Effector memory CD4-positive, alpha-beta T cell (primary cell): ENCODE measurements at regions not wholly inside any gene's neighbourhood (a gene's known extent, or its start where the extent isn't known, plus 50 kb on each side); places are given as distances from the start of the nearest gene placed in this dataset.
"Not testable (repeated sequence)": the region's sequence is repeated elsewhere in the genome, so short reads cannot be mapped to it uniquely, and the experiment has no call there.

ENCODE experiments used
- DNase-seq, 3 donors: peaks; one replicate each; pipeline ENCODE4 v3.0.0-alpha.2; 2020
- H3K27ac ChIP-seq: 2 replicates; pipeline ENCODE4 v1.7.0; 2013; ENCODE audit warnings: mild to moderate bottlenecking, low read length, moderate library complexity; ENCODE audit not compliant: insufficient read depth, poor library complexity, severe bottlenecking
- H3K27me3 ChIP-seq: replicated peaks from 2 replicates; pipeline ENCODE4 v1.7.0; 2013; ENCODE audit warnings: mild to moderate bottlenecking, low read length; ENCODE audit not compliant: insufficient read depth, control insufficient read depth, poor library complexity, severe bottlenecking
- H3K36me3 ChIP-seq: 2 replicates; pipeline ENCODE4 v1.7.0; 2013; ENCODE audit warnings: mild to moderate bottlenecking, low read length, moderate library complexity; ENCODE audit not compliant: control insufficient read depth, insufficient read depth
- H3K4me1 ChIP-seq: 2 replicates; pipeline ENCODE4 v1.7.0; 2013; ENCODE audit warnings: low read length, mild to moderate bottlenecking; ENCODE audit not compliant: control insufficient read depth, insufficient read depth, poor library complexity, severe bottlenecking
- H3K4me3 ChIP-seq: 2 replicates; pipeline ENCODE4 v1.7.0; 2013; ENCODE audit warnings: low read length, low read depth, mild to moderate bottlenecking; ENCODE audit not compliant: insufficient read depth, poor library complexity, severe bottlenecking
- H3K9me3 ChIP-seq: 2 replicates; pipeline ENCODE4 v1.7.0; 2013; ENCODE audit warnings: mild to moderate bottlenecking, low read length, moderate library complexity; ENCODE audit not compliant: control insufficient read depth

GRCh38 chr10:2572611-2573010, 494.7 kb upstream of the PFKP start:
- no peaks in the 10 kb centered on the region for H3K36me3 ChIP-seq
- H3K4me3 ChIP-seq: no peak overlapping the region
- no peaks in the 10 kb centered on the region for H3K27me3 ChIP-seq
- H3K27ac ChIP-seq: no peak overlapping the region
- H3K9me3 ChIP-seq: no peaks in the 10 kb centered on the region
- DNase-seq: no peak
- no peaks in the 10 kb centered on the region for H3K4me1 ChIP-seq

- no peak overlapping the region for H3K4me3 ChIP-seq
- H3K27me3 ChIP-seq: no peaks in the 10 kb centered on the region
- H3K27ac ChIP-seq: no peak overlapping the region
- no peaks in the 10 kb centered on the region for H3K9me3 ChIP-seq
- DNase-seq: no peak
- H3K4me1 ChIP-seq: no peaks in the 10 kb centered on the region
- H3K36me3 ChIP-seq: no peaks in the 10 kb centered on the region
These were observed 510.5 kb upstream of the PFKP start for GRCh38 chr10:2556883-2557282.

- no peak for DNase-seq
- Histone ChIP-seq H3K36me3 (no peaks in the 10 kb centered on the region), H3K27me3 (no peaks in the 10 kb centered on the region), H3K9me3 (no peaks in the 10 kb centered on the region), H3K4me1 (no peaks in the 10 kb centered on the region), H3K27ac (no peak overlapping the region), H3K4me3 (no peak overlapping the region)
These were observed 519.3 kb upstream of the PFKP start for GRCh38 chr10:2548071-2548470.

- Histone ChIP-seq H3K9me3 (no peaks in the 10 kb centered on the region), H3K27ac (no peak overlapping the region), H3K4me3 (no peak overlapping the region), H3K27me3 (no peaks in the 10 kb centered on the region), H3K36me3 (no peaks in the 10 kb centered on the region), H3K4me1 (no peaks in the 10 kb centered on the region)
- DNase-seq: no peak
These were observed 519.7 kb upstream of the PFKP start for GRCh38 chr10:2547606-2548005.

GRCh38 chr10:2546894-2547293, 520.5 kb upstream of the PFKP start:
- H3K36me3 ChIP-seq, H3K4me1 ChIP-seq, H3K27me3 ChIP-seq, H3K27ac ChIP-seq, DNase-seq, H3K9me3 ChIP-seq, H3K4me3 ChIP-seq: not testable (repeated sequence)

- H3K27ac ChIP-seq: no peak overlapping the region
- H3K9me3 ChIP-seq: no peaks in the 10 kb centered on the region
- H3K4me3 ChIP-seq: no peak overlapping the region
- no peaks in the 10 kb centered on the region for H3K27me3 ChIP-seq
- H3K4me1 ChIP-seq: no peaks in the 10 kb centered on the region
- no peaks in the 10 kb centered on the region for H3K36me3 ChIP-seq
- no peak for DNase-seq
These were observed 523.4 kb upstream of the PFKP start for GRCh38 chr10:2543974-2544373.

- Histone ChIP-seq H3K4me3 (no peak overlapping the region), H3K4me1 (no peaks in the 10 kb centered on the region), H3K27ac (no peak overlapping the region), H3K9me3 (no peaks in the 10 kb centered on the region), H3K27me3 (no peaks in the 10 kb centered on the region), H3K36me3 (no peaks in the 10 kb centered on the region)
- DNase-seq: no peak
These were observed 524.0 kb upstream of the PFKP start for GRCh38 chr10:2543142-2543886.

- Histone ChIP-seq H3K36me3 (no peaks in the 10 kb centered on the region), H3K9me3 (no peaks in the 10 kb centered on the region), H3K4me1 (no peaks in the 10 kb centered on the region), H3K27ac (no peak overlapping the region), H3K27me3 (no peaks in the 10 kb centered on the region), H3K4me3 (no peak overlapping the region)
- DNase-seq: no peak
These were observed 526.2 kb upstream of the PFKP start for GRCh38 chr10:2541176-2541575.

- Histone ChIP-seq H3K27me3 (no peaks in the 10 kb centered on the region), H3K36me3 (no peaks in the 10 kb centered on the region), H3K4me1 (no peaks in the 10 kb centered on the region), H3K9me3 (no peaks in the 10 kb centered on the region), H3K27ac (no peak overlapping the region), H3K4me3 (no peak overlapping the region)
- DNase-seq: no peak
These were observed 537.4 kb upstream of the PFKP start for GRCh38 chr10:2529945-2530344.

- no peaks in the 10 kb centered on the region for H3K36me3 ChIP-seq
- no peak for DNase-seq
- H3K4me1 ChIP-seq: no peaks in the 10 kb centered on the region
- H3K4me3 ChIP-seq: no peak overlapping the region
- no peaks in the 10 kb centered on the region for H3K27me3 ChIP-seq
- H3K27ac ChIP-seq: no peak overlapping the region
- no peaks in the 10 kb centered on the region for H3K9me3 ChIP-seq
These were observed 541.6 kb upstream of the PFKP start for GRCh38 chr10:2525781-2526180.
